ENCODE measurements at regions not wholly inside any gene's neighbourhood (a gene's known extent, or its start where the extent isn't known, plus 50 kb on each side); places are given as distances from the start of the nearest gene placed in this dataset.
"Not testable (repeated sequence)": the region's sequence is repeated elsewhere in the genome, so short reads cannot be mapped to it uniquely, and the experiment has no call there.

- DNase-seq (ENCODE audit: low read depth in 2 of 3, low spot score in 1 of 3): no peak
These were observed 243.3 kb upstream of the RNF32 start for GRCh38 chr7:156397249-156397648.

- no peak for DNase-seq (ENCODE audit: low read depth in 2 of 3, low spot score in 1 of 3)
These were observed 251.4 kb upstream of the RNF32 start for GRCh38 chr7:156389116-156389692.

- no peak for DNase-seq (ENCODE audit: low read depth in 2 of 3, low spot score in 1 of 3)
These were observed 254.5 kb upstream of the RNF32 start for GRCh38 chr7:156386097-156386496.

GRCh38 chr7:156384706-156385105 is 255.9 kb upstream of the RNF32 start:
- DNase-seq (ENCODE audit: low read depth in 2 of 3, low spot score in 1 of 3): no peak

GRCh38 chr7:156383526-156383925 is 257.0 kb upstream of the RNF32 start:
- DNase-seq (ENCODE audit: low read depth in 2 of 3, low spot score in 1 of 3): no peak

- no peak for DNase-seq (ENCODE audit: low read depth in 2 of 3, low spot score in 1 of 3)
These were observed 260.3 kb upstream of the RNF32 start for GRCh38 chr7:156380261-156380660.

- DNase-seq (ENCODE audit: low read depth in 2 of 3, low spot score in 1 of 3): no peak
These were observed 261.1 kb upstream of the RNF32 start for GRCh38 chr7:156379324-156380070.

GRCh38 chr7:156378806-156379205 is 261.8 kb upstream of the RNF32 start:
- no peak for DNase-seq (ENCODE audit: low read depth in 2 of 3, low spot score in 1 of 3)

GRCh38 chr7:156376317-156376716 is 264.3 kb upstream of the RNF32 start:
- DNase-seq (ENCODE audit: low read depth in 2 of 3, low spot score in 1 of 3): no peak

GRCh38 chr7:156374335-156374734 is 266.2 kb upstream of the RNF32 start:
- DNase-seq (ENCODE audit: low read depth in 2 of 3, low spot score in 1 of 3): no peak

GRCh38 chr7:156369929-156370328 is 270.6 kb upstream of the RNF32 start:
- DNase-seq (ENCODE audit: low read depth in 2 of 3, low spot score in 1 of 3): not testable (repeated sequence)

- no peak for DNase-seq (ENCODE audit: low read depth in 2 of 3, low spot score in 1 of 3)
These were observed 272.3 kb upstream of the RNF32 start for GRCh38 chr7:156368053-156368843.

- no peak for DNase-seq (ENCODE audit: low read depth in 2 of 3, low spot score in 1 of 3)
These were observed 276.8 kb upstream of the RNF32 start for GRCh38 chr7:156363751-156364150.

- DNase-seq (ENCODE audit: low read depth in 2 of 3, low spot score in 1 of 3): no peak
These were observed 279.7 kb upstream of the RNF32 start for GRCh38 chr7:156360835-156361234.

- no peak for DNase-seq (ENCODE audit: low read depth in 2 of 3, low spot score in 1 of 3)
These were observed 284.0 kb upstream of the RNF32 start for GRCh38 chr7:156356551-156356950.

- DNase-seq (ENCODE audit: low read depth in 2 of 3, low spot score in 1 of 3): no peak
These were observed 287.2 kb upstream of the RNF32 start for GRCh38 chr7:156353352-156353751.

GRCh38 chr7:156347703-156348248 is 292.8 kb upstream of the RNF32 start:
- not testable (repeated sequence) for DNase-seq (ENCODE audit: low read depth in 2 of 3, low spot score in 1 of 3)

- no peak for DNase-seq (ENCODE audit: low read depth in 2 of 3, low spot score in 1 of 3)
These were observed 293.4 kb upstream of the RNF32 start for GRCh38 chr7:156347132-156347531.

- DNase-seq (ENCODE audit: low read depth in 2 of 3, low spot score in 1 of 3): no peak
These were observed 296.0 kb upstream of the RNF32 start for GRCh38 chr7:156344595-156344994.

GRCh38 chr7:156334636-156335035 is 305.9 kb upstream of the RNF32 start:
- no peak for DNase-seq (ENCODE audit: low read depth in 2 of 3, low spot score in 1 of 3)

- DNase-seq (ENCODE audit: low read depth in 2 of 3, low spot score in 1 of 3): no peak
These were observed 312.7 kb upstream of the RNF32 start for GRCh38 chr7:156327916-156328315.

- no peak for DNase-seq (ENCODE audit: low read depth in 2 of 3, low spot score in 1 of 3)
These were observed 313.1 kb upstream of the RNF32 start for GRCh38 chr7:156327474-156327873.
